ENCODE measurements at regions not wholly inside any gene's neighbourhood (a gene's known extent, or its start where the extent isn't known, plus 50 kb on each side); places are given as distances from the start of the nearest gene placed in this dataset.

DNA sequence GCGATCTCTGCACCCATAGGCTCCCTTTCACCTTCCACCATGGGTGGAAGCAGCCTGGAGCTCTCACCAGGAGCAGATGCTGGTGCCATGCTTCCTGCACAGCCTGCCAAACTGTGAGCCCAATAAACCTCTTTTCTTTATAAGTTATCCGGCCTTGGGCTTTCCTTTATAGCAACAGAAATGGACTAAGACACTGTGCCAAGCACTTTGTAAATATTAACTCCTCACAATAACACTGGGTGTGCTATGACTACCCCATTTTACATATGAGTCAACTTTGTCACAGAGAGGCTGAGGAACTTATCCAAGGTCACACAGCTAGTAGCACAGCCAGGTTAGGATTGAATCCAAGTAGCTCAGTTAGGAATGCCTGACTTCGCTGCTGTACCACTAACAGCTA, 79.7 kb upstream of the KCNMA1 start:
- peaks cover 0 to 4% (median 0%) of the 10 kb centered on the region in 4 donors for H3K4me1 Mint-ChIP-seq
- Histone ChIP-seq H3K27ac (ENCODE audit: low read depth, low read length) (no peak overlapping the region), H3K27me3 (ENCODE audit: insufficient read depth, low read length) (no peaks in the 10 kb centered on the region), H3K9me3 (ENCODE audit: control insufficient read depth in 1 of 2, low read length in 2 of 2) (no peaks in the 10 kb centered on the region), H3K36me3 (ENCODE audit: insufficient read depth, low read length) (no peaks in the 10 kb centered on the region), H3K4me3 (ENCODE audit: low read length in 2 of 2) (no peak overlapping the region), H3K4me1 (ENCODE audit: insufficient read depth, low read length) (no peaks in the 10 kb centered on the region)
- H3K4me3 Mint-ChIP-seq, result no peak overlapping the region
- H3K9me3 Mint-ChIP-seq, result no peaks in the 10 kb centered on the region
- no peak overlapping the region for H3K27ac Mint-ChIP-seq
- POLR2A ChIA-PET (ENCODE audit: partially characterized antibody), result no interaction called here
- CTCF ChIA-PET (ENCODE audit: partially characterized antibody), result interaction anchor here (0.8 to 16.4 kb wide), 5 partner anchors 13 to 130 kb away, joined by 3 to 282 read pairs (median 6); no protein-coding TSS in a partner anchor
- H3K27me3 Mint-ChIP-seq, result peaks cover 0 to 10% of the 10 kb centered on the region in 2 donors
- intact Hi-C loops (cut with micrococcal nuclease), result no loop called here
- no peaks in the 10 kb centered on the region for H3K36me3 Mint-ChIP-seq
- DNase-seq, result no peak

DNA sequence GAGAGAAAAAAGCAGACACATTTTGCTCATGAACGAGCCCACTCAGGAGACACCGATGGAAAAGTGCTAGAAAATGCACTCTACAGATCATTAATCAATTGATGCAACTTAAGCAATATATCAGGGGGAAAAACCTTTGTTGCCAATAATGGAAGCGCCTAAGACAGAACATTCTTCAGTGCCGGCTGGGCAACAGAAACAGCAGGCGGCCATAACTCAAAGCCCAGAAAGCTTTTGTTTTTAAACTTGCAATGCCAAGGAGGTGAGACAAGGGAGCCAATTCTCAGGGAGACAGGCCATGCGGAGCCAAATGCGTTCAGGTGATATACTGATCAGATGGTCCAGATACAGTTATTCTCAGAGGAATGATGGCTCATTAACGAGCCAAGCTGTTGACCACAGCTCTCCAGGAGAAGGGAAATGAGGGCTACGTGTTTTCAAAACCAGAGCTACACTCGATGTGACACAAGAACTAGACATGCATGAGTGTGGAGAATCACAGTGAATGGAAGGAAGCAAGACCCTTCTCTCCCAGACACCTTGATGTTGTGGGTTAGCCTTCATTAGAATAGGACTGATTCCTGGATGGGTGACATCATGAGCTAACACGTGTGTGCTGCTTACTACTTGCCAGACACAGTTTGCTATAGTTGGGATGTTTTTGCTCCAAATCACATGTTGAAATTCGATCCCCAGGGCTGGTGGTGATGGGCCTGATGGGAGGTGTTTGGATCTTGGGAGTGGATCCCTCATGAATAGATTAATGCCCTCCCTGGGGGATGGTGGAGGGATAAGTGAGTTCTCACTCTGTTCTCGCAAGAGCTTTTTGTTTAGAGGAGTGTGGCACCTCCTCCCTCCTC, 79.1 kb upstream of the KCNMA1 start:
- Histone ChIP-seq H3K36me3 (ENCODE audit: insufficient read depth, low read length) (no peaks in the 10 kb centered on the region), H3K9me3 (ENCODE audit: control insufficient read depth in 1 of 2, low read length in 2 of 2) (no peaks in the 10 kb centered on the region), H3K27ac (ENCODE audit: low read depth, low read length) (no peak overlapping the region), H3K4me1 (ENCODE audit: insufficient read depth, low read length) (no peaks in the 10 kb centered on the region), H3K27me3 (ENCODE audit: insufficient read depth, low read length) (no peaks in the 10 kb centered on the region), H3K4me3 (ENCODE audit: low read length in 2 of 2) (no peak overlapping the region)
- Mint-ChIP-seq H3K27me3 (peaks cover 0 to 12% of the 10 kb centered on the region in 2 donors), H3K4me1 (peaks cover 0 to 4% (median under 1%) of the 10 kb centered on the region in 4 donors), H3K9me3 (no peaks in the 10 kb centered on the region), H3K27ac (no peak overlapping the region), H3K36me3 (no peaks in the 10 kb centered on the region), H3K4me3 (no peak overlapping the region)
- CTCF ChIA-PET (ENCODE audit: partially characterized antibody), result interaction anchor here (1.0 to 16.4 kb wide), 5 partner anchors 12 to 131 kb away, joined by 3 to 282 read pairs (median 7); no protein-coding TSS in a partner anchor
- intact Hi-C loops (cut with micrococcal nuclease), result no loop called here
- no peak for DNase-seq
- POLR2A ChIA-PET (ENCODE audit: partially characterized antibody), result no interaction called here

DNA sequence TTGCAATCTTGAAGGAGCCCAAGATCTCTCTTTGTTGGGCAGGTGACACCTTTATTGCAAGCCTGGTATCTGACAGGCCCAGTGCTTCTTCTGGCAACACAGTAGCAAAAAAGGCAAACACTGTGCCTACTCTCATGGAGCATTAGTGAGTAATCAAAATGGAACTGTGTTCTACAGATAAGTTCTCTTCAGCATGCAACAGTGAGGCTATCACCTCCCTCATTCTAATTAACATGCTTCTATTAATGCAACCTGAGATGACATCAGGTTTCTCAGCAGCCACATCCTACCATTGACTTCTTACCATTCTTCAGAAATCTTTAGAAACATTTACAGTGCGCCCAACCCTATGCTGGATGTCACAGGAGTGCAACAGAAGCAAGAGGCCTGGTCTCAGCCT, 77.9 kb upstream of the KCNMA1 start:
- ChIA-PET CTCF (ENCODE audit: partially characterized antibody) (interaction anchor here (1.4 to 16.4 kb wide), 2 partner anchors 117 to 124 kb away, joined by 3 to 282 read pairs; no protein-coding TSS in a partner anchor), POLR2A (ENCODE audit: partially characterized antibody) (no interaction called here)
- Histone ChIP-seq H3K4me3 (ENCODE audit: low read length in 2 of 2) (no peak overlapping the region), H3K27ac (ENCODE audit: low read depth, low read length) (no peak overlapping the region), H3K36me3 (ENCODE audit: insufficient read depth, low read length) (no peaks in the 10 kb centered on the region), H3K27me3 (ENCODE audit: insufficient read depth, low read length) (peaks cover 3% of the 10 kb centered on the region), H3K4me1 (ENCODE audit: insufficient read depth, low read length) (peaks cover 11% of the 10 kb centered on the region), H3K9me3 (ENCODE audit: control insufficient read depth in 1 of 2, low read length in 2 of 2) (no peaks in the 10 kb centered on the region)
- Mint-ChIP-seq H3K36me3 (no peaks in the 10 kb centered on the region), H3K27me3 (peaks cover 5 to 18% of the 10 kb centered on the region in 2 donors), H3K4me1 (peaks cover 4 to 10% (median 6%) of the 10 kb centered on the region in 4 donors), H3K4me3 (no peak overlapping the region), H3K9me3 (no peaks in the 10 kb centered on the region), H3K27ac (no peak overlapping the region)
- DNase-seq, result no peak
- intact Hi-C loops (cut with micrococcal nuclease), result loop anchor here (1.0 kb wide), 1 partner anchor 122 kb away; no protein-coding TSS in a partner anchor

DNA sequence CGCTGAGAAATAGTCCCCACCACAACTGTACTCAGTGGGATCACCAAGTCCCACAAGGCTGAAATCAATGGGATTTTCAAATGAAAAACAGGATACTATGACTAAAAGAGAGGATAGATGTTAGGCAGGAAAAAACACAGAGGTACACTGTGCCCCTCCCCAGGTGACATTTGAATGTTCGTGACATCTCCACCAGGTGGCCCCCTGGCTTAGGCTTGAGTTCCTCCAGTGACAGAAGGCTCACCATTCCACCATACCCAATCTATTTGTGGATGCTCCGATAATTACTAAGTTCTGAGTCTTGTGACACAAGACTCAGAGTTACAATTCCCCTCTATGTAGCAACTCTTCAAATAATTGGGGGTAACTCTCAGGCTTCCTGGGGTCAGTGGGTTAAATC, 77.5 kb upstream of the KCNMA1 start:
- intact Hi-C loops (cut with micrococcal nuclease), result loop anchor here (1.0 kb wide), 1 partner anchor 122 kb away; no protein-coding TSS in a partner anchor
- Mint-ChIP-seq H3K36me3 (no peaks in the 10 kb centered on the region), H3K4me1 (peaks cover 4 to 10% (median 8%) of the 10 kb centered on the region in 4 donors), H3K9me3 (no peaks in the 10 kb centered on the region), H3K27ac (no peak overlapping the region), H3K27me3 (peaks cover 5 to 18% of the 10 kb centered on the region in 2 donors), H3K4me3 (no peak overlapping the region)
- H3K36me3 ChIP-seq (ENCODE audit: insufficient read depth, low read length), result no peaks in the 10 kb centered on the region
- H3K9me3 ChIP-seq (ENCODE audit: control insufficient read depth in 1 of 2, low read length in 2 of 2), result no peaks in the 10 kb centered on the region
- CTCF ChIA-PET (ENCODE audit: partially characterized antibody), result interaction anchor here (0.9 to 16.4 kb wide), 3 partner anchors 34 to 124 kb away, joined by 3 to 282 read pairs (median 3); no protein-coding TSS in a partner anchor
- H3K27me3 ChIP-seq (ENCODE audit: insufficient read depth, low read length), result peaks cover 3% of the 10 kb centered on the region
- no peak for DNase-seq
- H3K27ac ChIP-seq (ENCODE audit: low read depth, low read length), result no peak overlapping the region
- H3K4me3 ChIP-seq (ENCODE audit: low read length in 2 of 2), result no peak overlapping the region
- POLR2A ChIA-PET (ENCODE audit: partially characterized antibody), result no interaction called here
- peaks cover 12% of the 10 kb centered on the region for H3K4me1 ChIP-seq (ENCODE audit: insufficient read depth, low read length)

DNA sequence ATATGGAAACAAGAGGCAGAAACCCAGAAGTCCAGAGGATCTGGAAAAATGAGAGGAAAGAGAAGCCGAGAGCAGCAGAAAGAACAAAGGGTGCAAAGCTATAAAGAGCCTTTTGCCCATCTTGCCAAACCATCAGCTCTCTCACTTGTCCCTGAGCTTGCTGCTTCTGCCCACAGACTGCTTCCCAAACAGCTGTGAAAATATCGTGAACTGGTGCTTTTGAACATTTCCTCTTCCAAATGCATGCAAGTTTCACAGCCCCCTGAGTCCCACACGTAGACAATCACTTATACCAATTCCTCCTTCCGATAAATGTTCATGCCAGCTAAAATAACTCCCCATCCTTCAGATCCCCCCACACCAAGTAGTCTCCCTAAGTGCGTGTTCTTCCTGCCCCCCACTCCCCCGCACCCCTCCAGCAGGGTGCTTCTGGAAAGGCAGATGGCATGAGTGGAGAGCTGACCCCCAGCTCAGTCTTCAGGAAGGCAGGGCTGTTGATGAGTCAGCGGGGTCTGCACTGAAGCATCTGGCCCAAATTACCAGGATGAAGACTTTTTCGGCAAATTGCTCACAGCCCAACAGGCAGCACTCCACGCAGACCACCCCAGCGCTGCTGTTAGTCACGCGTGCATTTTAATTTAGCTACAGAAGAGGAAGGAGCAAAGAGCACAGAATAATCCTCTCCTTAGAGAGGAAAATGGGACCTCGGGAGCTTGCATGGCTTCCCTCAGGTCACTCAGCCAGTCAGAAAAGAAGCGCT, 76.1 kb upstream of the KCNMA1 start:
- no peaks in the 10 kb centered on the region for H3K9me3 Mint-ChIP-seq
- H3K4me3 Mint-ChIP-seq, result no peak overlapping the region

DNA sequence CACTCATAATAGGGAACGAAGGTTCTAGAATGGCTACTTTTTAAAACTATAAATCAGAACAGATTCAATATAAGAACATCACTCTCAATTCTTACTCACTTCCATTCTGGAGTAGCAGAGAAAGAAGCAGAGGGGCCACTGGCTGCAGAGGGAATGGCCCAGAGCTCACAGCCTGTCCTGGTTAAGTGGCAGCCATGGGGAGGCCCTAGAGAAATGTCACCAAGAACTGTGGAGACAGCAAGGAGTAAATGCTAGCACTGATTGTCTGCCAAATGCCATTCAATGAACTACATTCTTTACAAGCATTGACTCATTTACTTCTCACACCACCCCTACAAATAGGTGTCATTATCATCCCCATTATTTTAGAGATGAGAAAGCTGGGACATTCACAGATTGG, 74.6 kb upstream of the KCNMA1 start:
- Mint-ChIP-seq H3K27me3 (peaks cover 6 to 14% of the 10 kb centered on the region in 2 donors), H3K4me3 (peak overlapping the region in 1 of 8 donors; percentile 15)
- intact Hi-C loops (cut with micrococcal nuclease), result no loop called here

More for the DNA sequence above, 76.1 kb upstream of the KCNMA1 start:
- Histone ChIP-seq H3K4me1 (ENCODE audit: insufficient read depth, low read length) (peaks cover 12% of the 10 kb centered on the region), H3K27ac (ENCODE audit: low read depth, low read length) (no peak overlapping the region), H3K27me3 (ENCODE audit: insufficient read depth, low read length) (peaks cover 3% of the 10 kb centered on the region), H3K9me3 (ENCODE audit: control insufficient read depth in 1 of 2, low read length in 2 of 2) (no peaks in the 10 kb centered on the region), H3K36me3 (ENCODE audit: insufficient read depth, low read length) (no peaks in the 10 kb centered on the region), H3K4me3 (ENCODE audit: low read length in 2 of 2) (no peak overlapping the region)
- Mint-ChIP-seq H3K36me3 (no peaks in the 10 kb centered on the region), H3K27me3 (peaks cover 5 to 16% of the 10 kb centered on the region in 2 donors), H3K4me1 (peaks cover 4 to 10% (median 7%) of the 10 kb centered on the region in 4 donors), H3K27ac (no peak overlapping the region)
- intact Hi-C loops (cut with micrococcal nuclease), result no loop called here
- ChIA-PET CTCF (ENCODE audit: partially characterized antibody) (interaction anchor here (0.9 to 16.4 kb wide), 12 partner anchors 10 to 541 kb away, joined by 3 to 282 read pairs (median 4); no protein-coding TSS in a partner anchor), POLR2A (ENCODE audit: partially characterized antibody) (no interaction called here)
- DNase-seq, result no peak

More for the DNA sequence above, 74.6 kb upstream of the KCNMA1 start:
- Mint-ChIP-seq H3K27ac (no peak overlapping the region), H3K4me1 (peaks cover 4 to 10% (median 7%) of the 10 kb centered on the region in 4 donors), H3K9me3 (no peaks in the 10 kb centered on the region), H3K36me3 (no peaks in the 10 kb centered on the region)
- no peak overlapping the region for H3K4me3 ChIP-seq (ENCODE audit: low read length in 2 of 2)
- H3K4me1 ChIP-seq (ENCODE audit: insufficient read depth, low read length), result peaks cover 12% of the 10 kb centered on the region
- H3K9me3 ChIP-seq (ENCODE audit: control insufficient read depth in 1 of 2, low read length in 2 of 2), result no peaks in the 10 kb centered on the region
- no peak overlapping the region for H3K27ac ChIP-seq (ENCODE audit: low read depth, low read length)
- ChIA-PET CTCF (ENCODE audit: partially characterized antibody) (interaction anchor here (0.9 to 16.4 kb wide), 19 partner anchors 9 to 550 kb away, joined by 3 to 282 read pairs (median 5); no protein-coding TSS in a partner anchor), POLR2A (ENCODE audit: partially characterized antibody) (interaction anchor here (1.6 kb wide), 1 partner anchor 124 kb away, joined by 4 read pairs; no protein-coding TSS in a partner anchor)
- no peaks in the 10 kb centered on the region for H3K36me3 ChIP-seq (ENCODE audit: insufficient read depth, low read length)
- peaks cover 3% of the 10 kb centered on the region for H3K27me3 ChIP-seq (ENCODE audit: insufficient read depth, low read length)
- DNase-seq, result no peak
